ENCODE measurements at regions not wholly inside any gene's neighbourhood (a gene's known extent, or its start where the extent isn't known, plus 50 kb on each side); places are given as distances from the start of the nearest gene placed in this dataset.
"Not testable (repeated sequence)": the region's sequence is repeated elsewhere in the genome, so short reads cannot be mapped to it uniquely, and the experiment has no call there.

DNA sequence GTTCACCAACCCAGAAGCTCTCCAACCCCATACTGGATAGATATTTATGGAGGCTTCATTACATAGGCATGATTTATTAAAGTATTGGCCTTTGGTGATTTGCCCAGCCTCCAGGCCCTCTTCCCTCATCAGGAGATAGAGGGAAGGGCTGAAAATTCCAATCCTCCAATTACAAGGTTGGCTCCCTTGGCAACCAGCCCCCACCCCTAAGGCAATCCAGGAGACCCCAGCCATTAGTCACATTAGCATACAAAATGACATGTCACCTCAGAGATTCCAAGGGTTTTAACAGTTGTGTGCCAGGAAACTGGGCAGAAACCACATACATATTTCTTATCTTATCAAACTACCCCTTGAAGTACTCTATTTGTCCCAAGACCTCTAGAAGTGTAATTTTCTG lies 210.0 kb downstream of the HINT1 start:
- no peak for DNase-seq (ENCODE audit: low read depth)

DNA sequence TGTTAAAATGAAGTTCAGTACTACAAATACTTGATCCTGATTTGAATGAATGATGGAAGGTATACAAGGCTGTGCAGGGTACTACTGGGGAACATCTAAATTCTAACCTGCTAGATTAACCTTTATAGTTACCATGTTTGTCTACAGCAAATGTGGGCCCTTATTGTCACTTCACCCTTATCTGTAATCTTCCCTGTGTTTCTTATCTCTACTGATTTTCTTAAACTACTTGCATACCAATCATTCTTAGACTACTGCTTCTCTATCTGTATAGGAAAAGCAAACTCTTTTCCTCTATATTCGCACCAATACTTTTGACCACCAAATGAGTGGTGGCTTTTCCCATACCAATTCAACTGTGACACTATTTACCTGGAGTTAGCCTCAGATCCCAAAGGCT lies 210.7 kb downstream of the HINT1 start:
- no peak for DNase-seq (ENCODE audit: low read depth)

DNA sequence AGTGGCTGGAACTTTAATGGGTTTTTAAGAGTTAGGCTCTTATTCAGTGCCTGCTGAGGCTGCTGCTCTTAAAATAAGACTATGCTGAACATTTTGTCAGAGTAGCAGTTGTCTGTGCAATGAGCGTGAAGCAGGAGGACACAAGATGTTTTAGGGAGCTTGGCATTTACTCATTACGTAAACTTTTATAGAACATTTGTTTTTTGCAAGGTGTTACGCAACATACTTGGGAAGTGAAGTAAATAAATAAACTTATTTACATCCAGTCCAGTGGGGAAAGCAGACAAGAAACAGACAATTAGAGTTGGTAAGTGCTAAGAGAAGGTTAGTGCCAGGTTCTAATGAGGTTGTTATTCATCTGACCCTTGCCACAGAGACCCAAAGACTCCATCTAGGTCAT lies 226.0 kb downstream of the HINT1 start:
- no peak for DNase-seq (ENCODE audit: low read depth)

DNA sequence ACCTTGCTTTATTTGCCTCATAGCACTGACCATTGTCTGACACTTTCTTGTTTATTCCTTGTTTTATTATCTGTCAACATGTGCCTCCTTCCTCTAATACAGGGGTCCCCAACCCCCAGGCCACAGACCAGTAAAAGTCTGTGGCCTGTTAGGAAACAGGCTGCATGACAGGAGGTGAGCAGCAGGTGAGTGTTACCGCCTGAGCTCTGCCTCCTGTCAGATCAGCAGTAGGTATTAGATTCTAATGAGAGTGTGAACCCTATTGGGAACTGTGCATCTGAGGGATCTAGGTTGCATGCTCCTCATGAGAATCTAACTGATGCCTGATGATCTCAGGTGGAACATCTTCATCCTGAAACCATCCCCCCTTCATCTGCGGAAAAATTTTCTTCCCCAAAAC lies 228.0 kb downstream of the HINT1 start:
- no peak for DNase-seq (ENCODE audit: low read depth)

DNA sequence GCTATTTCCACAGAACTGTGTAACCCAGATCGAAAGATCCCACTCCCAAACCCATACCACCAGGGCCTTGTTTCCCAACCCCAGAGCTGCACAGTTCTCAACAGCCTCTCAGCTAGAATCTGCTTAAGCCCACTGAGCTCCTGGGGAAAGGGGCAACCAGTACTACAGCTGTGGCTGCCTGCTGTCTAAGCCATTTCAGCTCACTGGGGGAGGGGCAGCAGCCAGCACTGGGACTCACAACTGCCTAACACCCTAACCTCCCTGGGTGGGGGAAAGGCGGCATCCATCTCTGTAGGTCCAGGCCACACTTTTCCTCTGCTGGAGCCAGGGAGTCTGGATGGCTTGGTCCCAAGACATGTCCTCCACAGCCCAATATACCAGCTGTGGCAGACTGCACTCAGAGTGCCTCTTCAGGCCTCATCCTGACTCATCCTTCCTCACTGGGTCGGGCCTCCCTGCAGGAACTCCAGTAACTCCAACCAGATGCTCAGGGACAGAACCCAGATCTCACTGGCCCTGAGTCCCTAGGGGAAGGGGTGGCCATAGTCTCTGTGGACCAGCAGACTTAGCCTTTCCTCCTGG lies 241.4 kb downstream of the HINT1 start:
- no peak for DNase-seq (ENCODE audit: low read depth)

DNA sequence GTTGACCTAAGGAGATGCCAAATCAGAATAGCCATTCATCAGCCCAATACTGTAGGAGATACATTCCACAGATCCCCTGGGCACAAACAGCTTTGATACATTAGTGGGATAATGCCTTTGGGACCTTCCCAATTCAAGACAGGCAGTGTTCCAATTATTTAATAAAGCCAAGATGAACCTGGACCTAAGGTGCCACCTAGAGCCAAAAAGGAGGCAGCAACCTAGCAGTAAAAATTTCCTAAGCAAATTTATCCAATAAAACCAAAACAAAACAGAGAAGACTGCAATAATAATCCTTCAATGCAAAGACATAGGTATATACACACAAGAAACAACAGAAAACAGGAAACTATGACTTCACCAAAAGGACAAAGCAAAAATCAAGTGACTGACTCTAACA lies 253.0 kb downstream of the HINT1 start:
- no peak for DNase-seq (ENCODE audit: low read depth)

DNA sequence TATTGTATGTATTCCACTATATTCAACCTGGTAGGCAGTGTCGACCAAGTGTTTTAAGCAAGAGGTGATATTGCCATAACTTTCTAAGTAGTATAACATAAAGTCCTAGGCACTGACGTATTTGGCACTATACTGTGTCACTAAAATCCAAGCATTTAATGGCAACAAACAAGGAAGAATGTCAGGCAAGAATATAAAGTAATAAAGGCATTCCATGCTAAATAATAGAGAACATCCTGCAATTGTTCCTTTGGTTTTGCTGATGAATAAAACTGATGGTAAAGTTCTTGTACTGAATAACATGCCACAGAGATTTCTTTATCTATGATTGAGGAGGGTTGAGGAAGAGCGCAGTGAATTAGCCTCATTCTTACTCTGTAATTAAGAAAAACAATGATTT lies 256.9 kb downstream of the HINT1 start:
- no peak for DNase-seq (ENCODE audit: low read depth)

DNA sequence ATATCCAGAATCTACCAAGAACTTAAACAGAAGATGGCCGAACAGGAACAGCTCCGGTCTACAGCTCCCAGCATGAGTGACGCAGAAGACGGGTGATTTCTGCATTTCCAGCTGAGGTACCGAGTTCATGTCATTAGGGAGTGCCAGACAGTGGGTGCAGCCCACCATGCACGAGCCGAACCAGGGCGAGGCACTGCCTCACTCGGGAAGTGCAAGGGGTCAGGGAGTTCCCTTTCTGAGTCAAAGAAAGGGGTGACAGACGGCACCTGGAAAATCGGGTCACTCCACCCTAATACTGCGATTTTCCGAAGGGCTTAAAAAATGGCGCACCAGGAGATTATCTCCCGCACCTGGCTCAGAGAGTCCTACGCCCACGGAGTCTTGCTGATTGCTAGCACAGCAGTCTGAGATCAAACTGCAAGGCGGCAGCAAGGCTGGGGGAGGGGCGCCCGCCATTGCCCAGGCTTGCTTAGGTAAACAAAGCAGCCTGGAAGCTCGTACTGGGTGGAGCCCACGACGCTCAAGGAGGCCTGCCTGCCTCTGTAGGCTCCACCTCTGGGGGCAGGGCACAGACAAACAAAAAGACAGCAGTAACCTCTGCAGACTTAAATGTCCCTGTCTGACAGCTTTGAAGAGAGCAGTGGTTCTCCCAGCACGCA lies 267.4 kb downstream of the HINT1 start:
- not testable (repeated sequence) for DNase-seq (ENCODE audit: low read depth)

DNA sequence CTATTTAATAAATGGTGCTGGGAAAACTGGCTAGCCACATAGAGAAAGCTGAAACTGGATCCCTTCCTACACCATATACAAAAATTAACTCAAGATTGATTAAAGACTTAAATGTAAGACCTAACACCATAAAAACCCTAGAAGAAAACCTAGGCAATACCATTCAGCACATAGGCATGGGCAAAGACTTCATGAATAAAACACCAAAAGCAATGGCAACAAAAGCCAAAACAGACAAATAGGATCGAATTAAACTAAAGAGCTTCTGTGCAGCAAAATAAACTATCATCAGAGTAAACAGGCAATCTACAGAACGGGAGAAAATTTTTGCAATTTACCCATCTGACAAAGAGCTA lies 267.9 kb downstream of the HINT1 start:
- not testable (repeated sequence) for DNase-seq (ENCODE audit: low read depth)

DNA sequence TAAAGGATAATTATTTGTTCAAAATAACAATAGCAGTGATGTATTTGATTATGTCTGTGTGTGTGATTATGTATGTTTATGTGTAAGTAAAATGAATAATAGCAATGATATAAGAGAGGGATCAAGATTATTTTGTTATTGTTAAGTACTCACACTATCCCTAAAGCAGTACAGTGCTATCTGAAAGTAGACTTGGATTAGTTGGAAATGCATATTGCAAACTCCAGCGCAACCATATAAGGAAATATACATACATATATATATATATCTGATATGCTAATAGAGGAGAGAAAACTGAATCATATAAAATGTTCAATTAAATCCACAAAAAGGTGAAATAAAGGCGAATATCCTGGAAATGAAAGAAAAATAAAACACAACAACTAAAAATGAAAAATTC lies 268.4 kb downstream of the HINT1 start:
- no peak for DNase-seq (ENCODE audit: low read depth)

DNA sequence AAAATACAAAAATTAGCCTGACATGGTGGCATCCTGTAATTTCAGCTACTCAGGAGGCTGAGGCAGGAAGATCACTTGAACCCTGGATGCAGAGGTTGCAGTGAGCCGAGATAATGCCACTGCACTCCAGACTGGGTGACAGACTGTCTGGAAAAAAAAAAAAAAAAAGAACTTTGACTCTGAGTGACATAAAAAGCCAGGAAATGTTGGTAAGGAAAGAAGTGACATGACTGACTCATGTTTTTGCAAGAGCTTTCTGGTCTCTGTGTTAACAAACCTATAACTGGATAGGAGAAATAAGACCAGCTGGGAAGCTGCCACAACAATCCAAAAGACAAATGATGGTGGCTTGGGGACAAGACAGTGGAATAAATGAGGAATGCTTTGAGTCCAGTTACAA lies 272.1 kb downstream of the HINT1 start:
- no peak for DNase-seq (ENCODE audit: low read depth)

DNA sequence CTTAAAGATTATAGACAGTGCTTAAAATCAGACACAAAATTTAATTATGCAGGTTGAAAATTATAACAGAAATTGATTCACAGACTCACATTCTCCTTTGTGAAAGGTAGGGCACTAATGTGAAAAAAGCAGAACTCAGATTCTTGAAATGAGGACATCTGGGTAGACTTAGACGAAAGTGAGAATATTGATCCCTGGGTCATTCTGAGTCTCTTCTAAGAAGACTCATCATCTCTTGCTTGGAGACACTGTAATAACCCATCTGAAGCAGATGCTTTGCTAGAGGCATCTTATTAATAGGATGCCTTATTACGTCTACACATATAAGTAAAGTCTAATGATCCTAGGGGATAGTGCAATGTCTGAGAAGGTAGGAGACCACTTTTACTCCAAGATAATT lies 274.4 kb downstream of the HINT1 start:
- DNase-seq (ENCODE audit: low read depth), result no peak

DNA sequence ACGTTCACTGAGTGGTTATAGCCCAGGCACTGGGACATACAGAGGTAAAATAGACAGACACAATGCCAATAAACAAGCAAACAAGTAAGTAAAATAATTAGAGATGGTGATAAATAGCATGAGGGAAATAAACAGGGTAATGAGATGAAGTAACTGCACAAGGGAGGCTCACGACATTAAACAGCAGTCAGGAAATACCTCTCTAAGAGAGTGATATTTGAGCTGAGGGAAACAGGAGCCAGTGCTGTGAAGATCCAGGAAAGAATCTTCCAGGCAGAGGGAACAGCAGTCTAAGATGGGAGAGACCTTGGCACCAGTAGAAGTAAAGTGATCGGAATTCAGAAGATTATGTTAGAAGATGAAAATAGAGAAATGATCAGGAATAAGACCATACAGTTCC lies 279.4 kb downstream of the HINT1 start:
- no peak for DNase-seq (ENCODE audit: low read depth)

DNA sequence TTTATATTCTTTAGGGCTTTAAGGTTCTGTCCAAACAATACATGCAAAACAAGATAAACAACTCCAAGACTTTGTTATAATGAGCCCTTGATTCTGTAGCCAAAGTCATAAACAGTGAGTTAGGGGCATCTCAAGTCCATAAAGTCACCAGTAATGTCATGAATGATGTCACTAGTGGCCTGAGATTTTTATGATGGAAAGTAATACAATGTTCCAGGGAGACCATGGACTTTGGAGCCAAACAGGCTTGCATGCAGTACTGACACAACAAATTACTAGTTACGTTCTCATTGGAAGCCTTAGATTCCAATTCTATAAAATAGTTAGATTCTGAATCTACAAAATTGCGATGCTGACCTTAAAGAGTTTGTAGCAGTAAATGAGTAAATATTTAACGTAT lies 280.0 kb downstream of the HINT1 start:
- DNase-seq (ENCODE audit: low read depth), result no peak

DNA sequence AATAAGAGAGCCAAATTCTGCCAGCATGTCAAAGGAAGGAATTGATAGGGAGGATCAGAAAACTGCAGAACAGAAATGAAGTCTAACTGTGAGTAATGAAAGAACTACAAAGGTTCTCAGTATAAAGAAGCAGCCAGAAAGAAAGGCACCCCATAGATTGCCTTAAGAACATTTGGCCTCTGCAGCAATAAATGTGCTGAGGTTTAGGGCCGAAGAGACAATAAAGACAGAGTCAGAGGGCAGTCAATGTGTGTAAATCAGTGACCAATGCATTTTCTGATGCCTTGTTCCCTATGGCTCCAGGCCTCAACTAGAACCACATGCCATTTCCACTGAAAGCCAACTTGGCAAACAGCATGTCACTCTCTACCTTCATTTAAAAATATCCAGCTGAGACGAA lies 281.0 kb downstream of the HINT1 start:
- DNase-seq (ENCODE audit: low read depth), result no peak

DNA sequence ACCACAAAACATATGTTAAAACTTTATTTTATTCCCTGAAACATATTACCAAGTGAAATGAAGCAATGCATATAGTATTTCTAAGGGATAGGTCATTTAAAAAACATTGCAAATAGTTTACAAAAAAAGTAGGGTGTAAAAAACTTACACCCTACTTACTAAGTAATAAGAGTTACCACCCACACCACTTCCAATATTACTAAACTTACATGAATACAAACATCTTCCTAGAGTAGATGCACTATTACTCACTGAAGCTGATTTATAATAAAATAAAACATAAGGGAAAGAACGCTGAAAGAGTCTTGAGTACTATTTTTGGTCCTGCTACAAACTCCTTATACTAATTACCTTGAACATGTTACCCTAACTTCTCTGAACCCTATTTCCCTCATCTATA lies 289.4 kb downstream of the HINT1 start:
- DNase-seq (ENCODE audit: low read depth), result no peak

DNA sequence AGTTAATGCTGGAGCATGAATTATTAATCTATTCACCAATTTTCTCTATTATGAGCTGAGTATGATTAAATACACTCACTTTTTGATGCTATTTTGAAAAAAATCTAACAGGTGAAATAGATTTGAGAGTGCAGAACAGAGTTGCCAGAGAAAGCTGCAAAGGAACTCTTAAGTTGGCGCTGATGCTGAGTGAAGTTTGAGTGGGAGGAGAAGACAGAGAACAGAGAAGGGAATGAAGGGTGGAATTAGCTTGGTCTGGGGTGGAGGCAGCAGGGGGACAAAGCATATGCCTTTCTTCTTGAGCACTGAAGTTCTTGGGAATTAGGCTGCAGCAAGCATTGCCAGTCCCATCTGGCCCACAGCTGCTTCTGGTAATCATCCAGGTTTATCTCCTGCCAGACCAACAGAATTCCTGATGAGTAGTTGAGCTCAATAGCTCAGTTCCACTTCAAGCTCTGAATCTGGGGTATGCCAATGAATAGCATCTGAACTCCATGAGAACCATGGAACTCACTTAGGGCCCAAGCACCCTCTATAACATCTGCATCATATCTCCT lies 290.1 kb downstream of the HINT1 start:
- DNase-seq (ENCODE audit: low read depth), result no peak

DNA sequence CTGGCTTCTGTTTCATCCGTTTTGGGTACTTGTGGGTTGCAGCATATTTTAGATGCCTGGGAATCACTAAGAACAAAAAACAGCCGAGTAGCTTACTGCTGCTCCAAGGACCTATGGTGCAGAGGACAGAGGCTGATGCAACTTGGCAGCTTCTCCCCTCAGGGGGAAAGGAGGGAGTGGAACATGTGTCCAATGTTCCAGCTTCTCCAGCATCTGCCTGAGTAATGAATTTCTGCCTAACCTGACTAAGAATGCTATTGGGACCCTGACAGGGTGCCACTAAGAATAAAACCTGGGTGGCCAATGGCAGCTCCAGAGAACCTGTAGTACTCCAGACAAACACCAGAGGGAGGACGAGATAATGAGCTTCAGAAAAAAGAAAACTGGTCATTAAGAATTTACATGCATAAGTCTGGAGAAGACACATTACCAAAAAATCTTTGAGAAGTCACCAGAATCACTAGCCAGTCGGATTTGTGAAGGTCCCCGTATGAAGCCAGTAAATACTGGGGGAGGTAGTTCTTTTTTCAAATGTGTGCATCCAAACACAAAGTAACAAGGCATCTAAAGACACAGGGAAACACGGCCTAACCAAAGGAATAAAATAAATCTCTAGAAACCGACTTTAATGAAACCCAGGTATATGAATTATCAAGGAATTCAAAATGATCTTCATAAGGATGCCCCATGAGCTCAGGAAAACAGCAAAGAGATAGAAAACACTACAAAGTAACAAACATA lies 293.5 kb downstream of the HINT1 start:
- no peak for DNase-seq (ENCODE audit: low read depth)

DNA sequence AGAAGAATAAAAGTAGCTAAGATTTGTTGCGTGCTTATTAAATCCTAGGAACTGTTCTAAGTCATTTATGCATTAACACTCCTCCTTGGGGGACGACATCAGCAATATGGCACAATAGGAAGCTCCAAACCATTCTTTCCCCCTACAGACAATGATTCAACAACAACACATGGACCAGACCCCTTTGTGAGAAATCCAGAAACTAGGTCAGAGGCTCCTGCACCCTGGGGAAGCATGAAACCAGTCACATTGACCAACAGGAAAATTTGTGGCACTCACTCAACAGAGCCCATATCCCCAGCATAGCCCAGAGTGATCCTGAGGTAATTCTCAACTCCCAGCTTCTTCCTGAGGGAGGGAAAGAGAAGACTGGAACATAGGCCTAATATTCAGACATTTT lies 294.4 kb downstream of the HINT1 start:
- DNase-seq (ENCODE audit: low read depth), result no peak

DNA sequence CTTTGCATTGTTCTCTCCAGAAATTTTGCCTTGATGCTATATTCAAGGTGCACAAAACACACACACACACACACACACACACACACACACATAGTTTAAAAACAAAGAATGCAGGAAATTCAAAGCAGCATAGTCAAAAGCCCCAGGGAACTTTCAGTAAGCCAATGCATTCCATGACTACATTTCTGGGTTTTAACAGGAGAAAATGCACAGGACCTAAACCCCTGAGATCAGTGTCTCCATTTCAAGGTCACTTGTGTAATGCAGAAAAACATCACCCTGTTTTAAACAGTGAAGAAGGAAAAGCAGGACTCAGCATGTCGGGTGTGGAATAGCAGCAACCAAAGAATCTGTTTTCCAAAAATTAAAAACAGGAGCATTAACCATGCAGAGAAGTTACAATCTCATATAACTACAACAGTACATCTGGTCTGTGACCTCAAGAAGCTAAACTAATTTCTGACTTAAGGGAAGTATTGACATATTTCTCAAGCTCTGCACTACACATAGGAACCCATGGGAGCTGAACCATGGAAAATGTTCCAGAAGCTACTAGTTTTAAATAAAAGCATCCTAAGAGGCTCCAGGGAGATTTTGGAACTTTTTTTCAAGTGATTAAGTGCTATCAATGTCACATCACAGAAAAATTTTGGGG lies 296.7 kb downstream of the HINT1 start:
- no peak for DNase-seq (ENCODE audit: low read depth)

DNA sequence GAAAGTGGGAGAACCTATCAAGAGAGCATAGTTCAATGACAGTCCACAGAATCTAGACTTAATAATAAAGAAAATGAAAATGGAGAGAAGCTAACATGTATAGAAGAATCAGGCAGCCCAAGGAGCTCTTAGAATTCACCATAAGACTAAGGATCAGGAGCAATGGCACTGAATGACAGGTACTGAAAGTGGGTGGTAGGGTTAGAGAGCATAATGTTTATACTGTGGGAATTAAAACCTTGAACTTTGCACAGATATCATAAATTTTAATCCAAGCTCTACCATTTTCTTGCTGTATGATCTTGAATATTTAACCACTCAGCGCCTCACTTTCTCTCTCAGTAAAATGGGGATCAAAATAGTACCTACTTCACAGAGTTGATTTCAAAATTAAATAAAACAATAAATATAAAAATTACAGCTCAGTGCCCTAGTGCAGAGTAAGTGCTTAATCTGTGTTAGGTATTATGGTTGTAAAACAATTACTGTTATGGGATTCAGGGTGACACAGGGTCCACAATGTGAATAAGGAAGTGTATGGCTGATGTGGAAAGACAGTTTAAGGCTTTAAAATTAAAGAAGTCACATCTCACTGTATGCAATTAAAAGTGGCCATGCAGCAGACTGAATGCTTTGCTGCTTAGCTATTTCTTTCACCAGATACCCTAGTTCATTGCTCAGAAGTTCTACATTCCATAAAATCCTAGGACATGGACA lies 319.8 kb downstream of the HINT1 start:
- no peak for DNase-seq (ENCODE audit: low read depth)
